HG02588 (cell line): ENCODE measurements at regions not wholly inside any gene's neighbourhood (a gene's known extent, or its start where the extent isn't known, plus 50 kb on each side); places are given as distances from the start of the nearest gene placed in this dataset.

ENCODE experiments used
- ATAC-seq: cut with Tn5 transposase; IDR thresholded peaks from one replicate; pipeline ENCODE4 v1.9.1; 2021; ENCODE audit warnings: mild to moderate bottlenecking, moderate library complexity; ENCODE audit not compliant: unreplicated experiment

- ATAC-seq, result peak; percentile 65
Measured at GRCh38 chr12:91382081-91382543, 199.5 kb upstream of the DCN start.

DNA sequence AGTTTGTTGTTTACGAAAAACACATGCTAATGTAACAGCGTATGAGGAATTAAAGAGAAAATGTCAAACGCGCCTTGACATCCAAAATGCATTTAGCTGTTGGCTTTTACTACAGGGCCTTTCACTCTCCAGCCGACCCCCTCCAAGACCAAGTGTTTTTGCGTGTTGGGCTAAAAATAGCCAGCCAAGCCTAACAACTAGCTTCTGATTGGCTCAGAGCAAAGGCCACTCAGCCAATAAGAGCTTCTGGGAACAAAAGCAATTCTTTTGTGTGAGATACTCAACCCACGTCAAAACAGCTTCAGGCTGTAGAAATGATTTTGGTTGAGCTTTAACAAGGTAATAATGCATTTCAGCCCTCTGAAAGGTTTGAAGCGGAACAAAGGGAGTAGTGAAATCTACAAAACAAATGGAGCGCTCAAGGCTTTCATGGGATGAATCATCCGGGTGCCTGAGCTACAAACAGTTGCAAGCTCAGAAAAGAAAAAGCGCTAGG lies 198.7 kb upstream of the DCN start:
- peak; percentile 81 for ATAC-seq

- no peak for ATAC-seq
Measured at GRCh38 chr12:91380631-91381030, 198.0 kb upstream of the DCN start.

- ATAC-seq, result no peak
Measured at GRCh38 chr12:91379051-91379775, 196.6 kb upstream of the DCN start.

GRCh38 chr12:91377436-91377835 lies 194.8 kb upstream of the DCN start:
- ATAC-seq, result no peak

DNA sequence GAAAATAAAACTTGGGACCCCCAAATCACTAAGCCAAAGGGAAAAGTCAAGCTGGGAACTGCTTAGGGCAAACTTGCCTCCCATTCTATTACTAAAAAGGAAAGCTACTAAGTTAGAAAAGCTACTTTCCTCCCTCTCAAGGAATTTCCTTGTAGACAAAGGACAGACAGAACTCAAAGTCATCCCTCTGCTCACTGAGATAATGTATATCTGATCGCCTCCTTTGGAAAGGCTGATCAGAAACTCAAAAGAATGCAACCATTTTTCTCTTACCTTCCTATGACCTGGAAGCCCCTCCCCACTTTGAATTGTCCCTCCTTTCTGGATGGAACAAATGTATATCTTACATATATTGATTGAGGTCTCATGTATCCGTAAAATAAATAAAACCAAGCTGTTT lies 190.5 kb upstream of the DCN start:
- no peak for ATAC-seq

GRCh38 chr12:91370086-91370868 lies 187.7 kb upstream of the DCN start:
- ATAC-seq, result no peak

DNA sequence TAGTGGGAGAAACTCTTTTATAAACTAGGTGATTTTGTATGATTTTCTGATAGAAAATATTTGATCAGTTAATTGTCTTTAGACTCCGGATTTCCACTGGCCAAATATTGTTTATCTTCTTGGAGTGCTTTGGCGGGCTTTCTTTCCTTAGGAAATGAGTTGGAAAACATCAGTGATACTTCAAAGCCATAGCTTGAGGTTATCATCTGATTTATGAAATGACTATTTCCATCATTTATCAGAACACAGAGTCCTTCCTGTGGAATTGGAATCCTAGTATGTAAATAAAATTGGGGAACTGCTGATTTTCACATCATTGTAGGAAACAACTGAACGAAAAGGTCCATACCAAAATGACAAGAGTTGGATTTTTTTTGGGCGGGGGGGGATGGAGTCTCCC lies 186.0 kb upstream of the DCN start:
- ATAC-seq, result no peak

- ATAC-seq, result no peak
Measured at GRCh38 chr12:91367234-91367849, 184.7 kb upstream of the DCN start.

DNA sequence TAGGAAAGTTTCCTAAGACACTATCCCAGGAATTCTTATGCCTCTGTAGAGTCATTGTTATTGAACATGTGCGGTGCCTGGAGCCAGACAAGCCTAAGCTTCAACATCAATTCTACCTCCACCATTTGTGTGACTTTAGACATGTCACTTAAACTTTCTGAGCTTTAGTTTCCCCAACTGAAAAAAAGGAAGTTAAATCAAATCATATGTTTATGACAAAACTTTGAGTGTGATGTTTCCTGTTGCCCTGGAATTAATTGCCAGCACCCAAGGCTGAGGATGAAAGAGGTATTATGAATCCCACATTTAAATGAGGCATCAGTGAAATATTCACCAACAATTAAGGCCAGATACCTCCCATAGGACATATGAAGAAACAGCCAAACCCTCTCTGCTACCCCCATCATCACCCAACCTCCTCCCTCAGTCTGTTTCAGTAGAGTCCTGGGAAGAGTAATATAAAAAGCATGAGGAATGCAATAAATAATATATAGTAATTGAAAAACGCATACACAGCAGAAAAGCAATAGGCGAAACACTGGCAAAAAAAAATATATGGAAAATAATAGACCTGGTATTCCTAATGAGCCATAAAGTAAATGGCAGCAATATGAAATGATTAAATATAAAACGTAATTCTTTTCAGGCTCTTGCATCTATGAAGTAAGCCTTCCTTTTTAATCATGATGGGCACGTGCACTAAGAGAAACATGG lies 182.0 kb upstream of the DCN start:
- ATAC-seq, result no peak

GRCh38 chr12:91361864-91362263 lies 179.2 kb upstream of the DCN start:
- ATAC-seq, result no peak

GRCh38 chr12:91357381-91357780 lies 174.8 kb upstream of the DCN start:
- no peak for ATAC-seq

GRCh38 chr12:91356405-91356804 lies 173.8 kb upstream of the DCN start:
- ATAC-seq, result no peak

GRCh38 chr12:91355150-91356006 lies 172.8 kb upstream of the DCN start:
- ATAC-seq, result peak; percentile 93

- ATAC-seq, result no peak
Measured at GRCh38 chr12:91353266-91353665, 170.6 kb upstream of the DCN start.

DNA sequence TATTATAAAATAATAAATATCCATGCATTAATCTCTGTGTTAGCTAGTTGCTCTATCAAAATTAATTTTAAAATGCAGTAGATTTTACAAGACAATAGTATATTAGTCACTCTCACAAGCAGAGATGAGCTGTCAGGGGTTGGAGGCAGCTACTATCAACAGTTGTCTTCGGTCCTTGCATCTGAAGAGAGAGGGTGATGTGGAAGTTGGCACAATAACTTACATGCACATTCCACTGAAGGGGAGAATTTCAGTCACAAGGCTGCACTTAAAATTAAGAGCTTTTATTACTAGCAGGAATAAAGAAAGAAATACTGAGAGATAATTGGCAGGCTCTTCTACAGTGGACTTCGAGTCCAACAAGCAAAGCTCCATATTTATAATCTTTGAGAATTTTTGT lies 166.9 kb upstream of the DCN start:
- ATAC-seq, result no peak

- no peak for ATAC-seq
Measured at GRCh38 chr12:91347481-91348214, 165.0 kb upstream of the DCN start.

DNA sequence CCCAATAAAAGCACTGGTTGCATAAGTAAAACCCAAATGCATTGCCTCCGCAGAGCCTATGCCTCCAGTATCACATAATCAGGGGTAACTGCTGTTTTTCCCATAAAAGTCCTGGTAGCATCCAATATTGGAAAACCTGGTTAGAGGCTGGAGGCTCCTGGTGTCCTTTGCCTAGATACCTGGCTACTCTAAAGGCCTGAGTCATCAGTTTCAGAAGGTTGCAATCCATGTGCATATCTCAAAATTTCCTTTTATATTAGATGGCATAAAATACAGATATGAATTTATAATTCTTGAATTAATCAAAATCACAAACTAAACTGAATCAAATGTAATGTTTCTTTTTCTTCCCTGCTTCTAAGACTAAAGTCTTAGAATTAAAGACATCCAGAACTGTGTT lies 164.2 kb upstream of the DCN start:
- no peak for ATAC-seq

DNA sequence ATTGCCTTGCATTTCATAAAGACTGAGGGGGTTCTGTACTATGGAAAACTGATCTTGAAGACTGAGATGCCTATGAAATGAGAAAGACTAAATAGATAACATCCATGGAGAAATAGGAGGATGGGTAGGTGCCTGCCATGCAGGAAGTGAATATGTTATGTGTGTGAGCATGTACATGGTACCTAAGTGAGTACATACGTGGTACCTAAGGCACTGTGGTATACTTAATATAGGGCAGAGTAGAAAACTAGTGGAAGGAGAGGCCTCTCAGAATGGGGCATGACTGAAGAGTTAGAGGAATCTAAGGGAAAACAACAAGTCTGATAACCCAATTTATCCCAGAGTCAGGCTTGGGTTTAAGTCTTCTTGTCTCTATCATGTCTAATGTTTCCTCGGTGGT lies 161.8 kb upstream of the DCN start:
- no peak for ATAC-seq
